T1000 (cell line): ENCODE measurements at regions not wholly inside any gene's neighbourhood (a gene's known extent, or its start where the extent isn't known, plus 50 kb on each side); places are given as distances from the start of the nearest gene placed in this dataset.

ENCODE experiments used
- DNase-seq: peaks from one replicate; lab custom pipeline; 2025; ENCODE audit warnings: mixed read lengths; lab: John Stamatoyannopoulos, UW

GRCh38 chr12:123077298-123078119, 73.4 kb downstream of the PITPNM2 start:
- DNase-seq = no peak

- no peak for DNase-seq
These were observed 74.1 kb downstream of the PITPNM2 start for GRCh38 chr12:123076604-123077297.

- peak; percentile 26 for DNase-seq
These were observed 75.2 kb downstream of the PITPNM2 start for GRCh38 chr12:123075646-123076171.

GRCh38 chr12:123075087-123075645, 75.7 kb downstream of the PITPNM2 start:
- DNase-seq = no peak

GRCh38 chr12:123073962-123074801, 76.7 kb downstream of the PITPNM2 start:
- DNase-seq = no peak

DNA sequence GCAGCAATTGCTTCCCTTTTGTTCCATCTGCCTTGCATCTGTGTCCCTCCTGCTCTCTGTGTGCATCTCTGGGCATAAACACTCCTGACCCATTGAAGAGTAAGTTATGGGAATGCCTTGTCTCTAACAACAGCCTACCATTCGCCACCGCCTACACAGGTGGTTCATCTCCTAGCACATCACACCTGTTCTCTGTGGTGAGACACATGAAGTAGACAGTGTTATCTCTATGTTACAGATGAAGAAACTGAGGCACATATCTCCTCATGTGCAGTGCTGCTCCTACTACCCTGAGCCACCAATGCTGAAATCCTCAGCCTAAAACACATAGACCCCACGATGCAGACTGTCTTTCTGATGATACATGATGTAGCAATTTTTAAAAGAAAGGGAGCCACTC, 77.6 kb downstream of the PITPNM2 start:
- no peak for DNase-seq

GRCh38 chr12:123071857-123072256, 79.0 kb downstream of the PITPNM2 start:
- no peak for DNase-seq

GRCh38 chr12:123071099-123071800, 79.6 kb downstream of the PITPNM2 start:
- DNase-seq = no peak

GRCh38 chr12:123070267-123071081, 80.4 kb downstream of the PITPNM2 start:
- DNase-seq = no peak

- DNase-seq = no peak
These were observed 81.2 kb downstream of the PITPNM2 start for GRCh38 chr12:123069436-123070266.

- DNase-seq = no peak
These were observed 83.2 kb downstream of the PITPNM2 start for GRCh38 chr12:123067654-123068053.

DNA sequence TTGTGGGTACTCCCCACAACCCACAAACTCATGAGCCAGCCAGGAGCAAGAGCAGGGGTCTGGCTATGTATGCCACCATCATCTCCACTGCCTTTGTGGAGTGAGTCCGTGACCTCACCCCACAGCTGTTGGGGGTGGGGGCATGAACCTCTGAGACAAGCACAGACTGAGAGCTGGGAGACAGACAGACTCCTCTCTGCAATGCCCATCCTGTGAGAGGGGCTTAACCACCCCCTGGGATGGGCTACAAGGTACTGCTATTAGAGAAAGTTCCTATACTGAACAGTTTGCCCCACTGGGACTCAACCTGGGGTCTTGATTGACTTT, 84.5 kb downstream of the PITPNM2 start:
- no peak for DNase-seq

DNA sequence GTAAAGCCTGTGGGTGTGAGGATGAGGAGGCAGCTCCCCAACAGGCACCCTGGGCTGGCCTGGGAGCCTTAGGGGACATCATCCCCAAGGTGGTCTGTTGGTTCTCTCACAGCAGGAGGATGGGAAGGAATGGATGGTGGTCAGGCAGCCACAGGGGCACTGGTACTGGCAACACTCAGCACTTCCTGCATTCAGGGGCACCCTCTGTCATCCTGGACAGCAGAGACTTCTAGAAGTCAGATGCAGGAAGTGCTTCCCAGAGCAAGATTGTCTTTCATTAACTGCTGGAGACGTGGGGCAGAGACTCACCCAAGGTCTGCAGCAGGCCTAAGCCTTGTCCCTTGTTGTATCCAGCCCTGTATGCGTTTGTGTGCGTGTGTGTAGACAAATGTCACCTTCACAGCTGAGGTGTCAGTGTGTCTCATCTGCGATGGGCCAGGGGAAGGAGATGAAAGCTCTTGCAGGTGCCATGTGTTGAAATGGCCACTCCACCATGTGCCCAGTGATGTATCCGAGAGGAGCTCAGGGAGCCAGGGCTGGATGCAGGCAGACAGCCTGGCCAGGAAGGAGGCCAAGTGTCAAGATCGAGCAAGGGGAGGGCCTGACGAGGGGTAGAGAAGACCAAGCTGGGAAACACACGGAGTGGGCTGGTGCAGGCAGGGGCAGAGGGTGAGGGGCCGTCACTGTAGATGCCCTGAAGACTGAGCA, 85.1 kb downstream of the PITPNM2 start:
- DNase-seq = no peak

DNA sequence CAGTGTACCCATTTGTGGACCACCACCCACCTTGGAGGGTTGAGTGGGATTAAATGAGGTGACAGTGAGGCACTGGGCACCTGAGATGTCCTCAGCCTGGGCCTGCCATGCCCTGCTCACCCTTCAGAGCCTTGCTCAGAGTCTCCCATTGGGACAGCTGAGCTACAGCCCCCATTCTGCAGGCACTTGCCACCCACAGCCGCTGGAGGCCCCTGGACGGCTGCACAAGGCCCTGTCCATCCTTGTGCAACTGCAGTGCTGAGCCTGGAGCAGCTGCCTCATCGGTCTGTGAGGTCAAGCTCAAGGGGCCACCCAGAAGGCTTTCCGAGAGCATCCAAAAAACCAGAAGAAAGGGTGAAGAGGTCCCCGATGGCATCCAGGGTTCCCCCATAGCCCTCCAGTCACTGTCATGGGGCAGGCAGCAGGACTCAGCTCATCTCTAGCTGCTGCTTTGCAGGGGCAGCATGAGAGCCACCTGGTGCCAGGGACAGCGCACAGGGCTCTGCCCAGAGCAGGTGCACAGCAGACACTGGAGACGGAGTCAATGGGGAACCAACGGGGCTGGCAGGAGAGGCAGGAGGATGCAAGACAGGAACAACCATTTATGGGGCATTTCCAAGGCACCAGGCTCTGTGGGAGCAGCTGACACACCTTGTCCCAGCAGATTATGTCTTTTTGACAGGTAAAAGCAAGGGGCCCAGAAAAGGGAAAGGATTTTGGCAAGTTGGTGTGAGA, 84.6 kb downstream of the ARL6IP4 start:
- DNase-seq = no peak

GRCh38 chr12:123064366-123064765, 83.9 kb downstream of the ARL6IP4 start:
- no peak for DNase-seq

DNA sequence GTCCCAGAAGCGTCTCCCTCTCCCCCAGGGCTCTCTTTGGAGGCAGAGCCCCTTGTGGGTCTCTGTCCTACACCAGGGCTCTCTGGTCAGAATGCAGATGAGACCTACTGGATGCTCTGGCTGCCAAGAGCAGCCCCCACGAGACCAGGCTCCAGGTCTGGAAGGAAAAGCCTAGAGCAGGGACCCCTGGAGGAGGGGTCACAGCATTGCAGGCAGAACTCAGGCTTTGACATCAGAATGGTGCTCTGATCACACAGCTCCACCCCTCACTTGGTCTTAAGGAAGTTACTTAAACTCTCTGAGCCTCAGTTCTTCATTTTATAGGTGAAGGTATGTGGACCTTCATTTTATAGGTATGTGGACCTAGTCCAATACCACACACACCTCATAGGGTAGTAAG, 83.1 kb downstream of the ARL6IP4 start:
- DNase-seq = no peak

DNA sequence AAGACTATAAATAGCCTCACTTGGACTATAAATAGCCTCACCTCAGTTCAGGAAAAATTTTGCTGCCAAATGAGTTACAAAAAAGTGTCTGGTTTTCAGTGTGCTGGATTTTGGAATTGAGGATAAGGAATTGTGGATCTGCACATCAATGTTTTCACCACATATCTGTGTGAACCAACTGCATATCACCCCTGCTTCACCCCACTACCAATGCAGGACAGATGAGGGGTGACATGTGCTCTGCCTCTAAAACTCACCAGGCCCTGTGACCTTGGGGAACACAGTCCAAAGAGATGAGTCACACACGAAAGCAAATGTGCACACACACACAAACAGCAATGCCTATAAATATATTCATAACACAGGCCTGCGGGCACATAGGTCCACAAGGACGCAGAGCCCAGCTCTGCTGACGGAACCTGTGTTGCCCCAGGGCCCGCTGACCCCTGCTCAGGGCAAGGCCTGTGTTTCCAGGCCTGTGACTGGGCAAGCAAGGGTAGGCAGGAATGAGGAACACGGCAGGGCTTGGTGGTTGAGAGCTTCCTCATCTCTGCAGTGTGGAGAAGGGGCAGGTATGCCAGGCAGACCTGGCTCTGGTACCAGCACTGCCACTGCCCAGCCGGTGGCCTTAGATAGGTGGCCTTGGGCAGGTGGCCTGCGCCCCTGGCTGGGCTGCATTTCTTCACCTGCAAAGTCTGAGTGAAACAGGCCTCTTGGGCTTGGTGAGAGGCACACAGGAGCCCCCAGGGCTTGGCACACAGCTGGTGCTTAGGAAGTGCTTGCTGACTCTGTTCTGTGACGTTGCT, 82.4 kb downstream of the ARL6IP4 start:
- peak; percentile 55 for DNase-seq
